ENCODE measurements at regions not wholly inside any gene's neighbourhood (a gene's known extent, or its start where the extent isn't known, plus 50 kb on each side); places are given as distances from the start of the nearest gene placed in this dataset.

GRCh38 chr14:76953311-76953945 is 75.1 kb downstream of the IRF2BPL start:
- Mint-ChIP-seq H3K4me1 (peaks cover 59% of the 10 kb centered on the region), H3K36me3 (peaks cover 0 to 4% of the 10 kb centered on the region in 2 donors), H3K27me3 (ENCODE audit: low read depth in 3 of 3) (peaks cover 0 to 8% (median 4%) of the 10 kb centered on the region in 3 donors), H3K9me3 (no peaks in the 10 kb centered on the region), H3K4me3 (peak overlapping the region; percentile 39 to 64), H3K27ac (peak overlapping the region; percentile 90 to 98 (median 93))
- 19% methylated on average over 6 of the region's 10 CpGs for WGBS (ENCODE audit: insufficient coverage)
- Histone ChIP-seq H3K27ac (ENCODE audit: low read depth in 1 of 2, low read length in 2 of 2) (peak overlapping the region; percentile 77 to 94), H3K9ac (ENCODE audit: insufficient read depth, low read length, poor library complexity, severe bottlenecking) (peak overlapping the region; percentile 81), H4K20me1 (ENCODE audit: insufficient read depth, low read length) (no peaks in the 10 kb centered on the region), H3K4me2 (replicated peaks; ENCODE audit: extremely low read depth, low read length, poor library complexity, severe bottlenecking) (peak overlapping the region; percentile 62), H2AFZ (ENCODE audit: insufficient read depth, low read depth, low read length, poor library complexity, severe bottlenecking) (peak overlapping the region; percentile 93), H3K79me2 (ENCODE audit: insufficient read depth, low read length) (no peaks in the 10 kb centered on the region), H3K27me3 (ENCODE audit: control insufficient read depth in 2 of 2, insufficient read depth in 2 of 2, low read length in 2 of 2) (no peaks in the 10 kb centered on the region), H3K4me1 (ENCODE audit: control insufficient read depth in 1 of 2, insufficient read depth in 2 of 2, low read length in 2 of 2) (peaks cover 57 to 61% of the 10 kb centered on the region in 2 donors), H3K9me3 (replicated peaks in 1 of 2; ENCODE audit: control insufficient read depth in 1 of 2, insufficient read depth in 1 of 2, low read length in 2 of 2) (no peaks in the 10 kb centered on the region), H3K4me3 (replicated peaks in 1 of 3; ENCODE audit: low read depth in 2 of 3, low read length in 3 of 3) (peak overlapping the region in 1 of 3 experiments; percentile 56), H3K36me3 (replicated peaks in 1 of 2; ENCODE audit: control insufficient read depth in 1 of 2, insufficient read depth in 2 of 2, low read length in 2 of 2) (no peaks in the 10 kb centered on the region)
- peak; percentile 71 to 81 (median 74) for DNase-seq
- intact Hi-C loops (cut with micrococcal nuclease), result no loop called here
- no peak for TF ChIP-seq CTCF (IDR thresholded peaks at IDR 0.05)

- Histone ChIP-seq H3K9me3 (replicated peaks in 1 of 2; ENCODE audit: control insufficient read depth in 1 of 2, insufficient read depth in 1 of 2, low read length in 2 of 2) (no peaks in the 10 kb centered on the region), H3K9ac (ENCODE audit: insufficient read depth, low read length, poor library complexity, severe bottlenecking) (no peak overlapping the region), H3K4me3 (replicated peaks in 1 of 3; ENCODE audit: low read depth in 2 of 3, low read length in 3 of 3) (no peak overlapping the region), H3K4me2 (replicated peaks; ENCODE audit: extremely low read depth, low read length, poor library complexity, severe bottlenecking) (no peak overlapping the region), H3K27me3 (ENCODE audit: control insufficient read depth in 2 of 2, insufficient read depth in 2 of 2, low read length in 2 of 2) (no peaks in the 10 kb centered on the region), H3K27ac (ENCODE audit: low read depth in 1 of 2, low read length in 2 of 2) (peak overlapping the region; percentile 15 to 53), H4K20me1 (ENCODE audit: insufficient read depth, low read length) (no peaks in the 10 kb centered on the region), H3K36me3 (replicated peaks in 1 of 2; ENCODE audit: control insufficient read depth in 1 of 2, insufficient read depth in 2 of 2, low read length in 2 of 2) (no peaks in the 10 kb centered on the region), H2AFZ (ENCODE audit: insufficient read depth, low read depth, low read length, poor library complexity, severe bottlenecking) (no peak overlapping the region), H3K79me2 (ENCODE audit: insufficient read depth, low read length) (no peaks in the 10 kb centered on the region), H3K4me1 (ENCODE audit: control insufficient read depth in 1 of 2, insufficient read depth in 2 of 2, low read length in 2 of 2) (peaks cover 61 to 66% of the 10 kb centered on the region in 2 donors)
- Mint-ChIP-seq H3K27me3 (ENCODE audit: low read depth in 3 of 3) (peaks cover 0 to 10% (median 4%) of the 10 kb centered on the region in 3 donors), H3K27ac (peak overlapping the region in 5 of 7 donors; percentile 15 to 77 (median 58)), H3K4me1 (peaks cover 62% of the 10 kb centered on the region), H3K4me3 (no peak overlapping the region), H3K36me3 (peaks cover 2 to 4% of the 10 kb centered on the region in 2 donors), H3K9me3 (no peaks in the 10 kb centered on the region)
- DNase-seq, result no peak
- TF ChIP-seq CTCF (IDR thresholded peaks at IDR 0.05), result no peak
- 92% methylated on average over 8 of the region's 8 CpGs for WGBS (ENCODE audit: insufficient coverage)
- intact Hi-C loops (cut with micrococcal nuclease), result no loop called here
Measured at GRCh38 chr14:76951166-76951565, 77.3 kb downstream of the IRF2BPL start.
